HG03521 (cell line): ENCODE measurements at regions not wholly inside any gene's neighbourhood (a gene's known extent, or its start where the extent isn't known, plus 50 kb on each side); places are given as distances from the start of the nearest gene placed in this dataset.

Experiments
- ATAC-seq: cut with Tn5 transposase; IDR thresholded peaks from one replicate; pipeline ENCODE4 v1.9.1; 2021; ENCODE audit warnings: mild to moderate bottlenecking, moderate library complexity; ENCODE audit not compliant: unreplicated experiment

- no peak for ATAC-seq
These were observed 195.4 kb downstream of the SKIDA1 start for GRCh38 chr10:21329995-21330627.

GRCh38 chr10:21327289-21327993, 198.0 kb downstream of the SKIDA1 start:
- no peak for ATAC-seq

- ATAC-seq, result no peak
These were observed 198.7 kb downstream of the SKIDA1 start for GRCh38 chr10:21326594-21327288.

- no peak for ATAC-seq
These were observed 206.8 kb downstream of the SKIDA1 start for GRCh38 chr10:21318540-21319167.

GRCh38 chr10:21317902-21318301, 207.6 kb downstream of the SKIDA1 start:
- ATAC-seq, result no peak

- ATAC-seq, result no peak
These were observed 209.7 kb downstream of the SKIDA1 start for GRCh38 chr10:21315645-21316220.

GRCh38 chr10:21314906-21315644, 210.4 kb downstream of the SKIDA1 start:
- no peak for ATAC-seq

- ATAC-seq, result no peak
These were observed 211.3 kb downstream of the SKIDA1 start for GRCh38 chr10:21314111-21314626.

GRCh38 chr10:21313691-21314090, 211.8 kb downstream of the SKIDA1 start:
- no peak for ATAC-seq

- ATAC-seq, result no peak
These were observed 214.1 kb downstream of the SKIDA1 start for GRCh38 chr10:21311426-21311825.

GRCh38 chr10:21309427-21309826, 216.1 kb downstream of the SKIDA1 start:
- no peak for ATAC-seq

- no peak for ATAC-seq
These were observed 216.5 kb downstream of the SKIDA1 start for GRCh38 chr10:21308946-21309345.

- ATAC-seq, result no peak
These were observed 217.5 kb downstream of the SKIDA1 start for GRCh38 chr10:21308018-21308417.

GRCh38 chr10:21304608-21305007, 220.9 kb downstream of the SKIDA1 start:
- no peak for ATAC-seq

- ATAC-seq, result no peak
These were observed 221.3 kb downstream of the SKIDA1 start for GRCh38 chr10:21304198-21304597.

- ATAC-seq, result no peak
These were observed 224.9 kb downstream of the SKIDA1 start for GRCh38 chr10:21300551-21300950.

GRCh38 chr10:21299330-21299729, 226.2 kb downstream of the SKIDA1 start:
- no peak for ATAC-seq

GRCh38 chr10:21298701-21299100, 226.8 kb downstream of the SKIDA1 start:
- ATAC-seq, result no peak

GRCh38 chr10:21297603-21298383, 227.7 kb downstream of the SKIDA1 start:
- no peak for ATAC-seq
